Suprapubic skin (tissue), 4 donors: ENCODE measurements at regions not wholly inside any gene's neighbourhood (a gene's known extent, or its start where the extent isn't known, plus 50 kb on each side); places are given as distances from the start of the nearest gene placed in this dataset.

Experiments used
- DNase-seq, 2 donors: peaks; one replicate each; pipeline ENCODE4 v3.0.0-alpha.2; 2019; ENCODE audit warnings: low spot score in 2 of 2
- H3K27ac ChIP-seq: fragments of 200-600 bp; sonication (generic); one replicate; pipeline ENCODE4 v1.5.1; 2019
- H3K27me3 ChIP-seq: fragments of 200-600 bp; sonication (generic); one replicate; pipeline ENCODE4 v1.5.1; 2019
- H3K36me3 ChIP-seq: fragments of 200-600 bp; sonication (generic); one replicate; pipeline ENCODE4 v1.5.1; 2019
- H3K4me1 ChIP-seq: fragments of 200-600 bp; sonication (generic); one replicate; pipeline ENCODE4 v1.5.1; 2019
- H3K4me3 ChIP-seq: fragments of 200-600 bp; sonication (generic); one replicate; pipeline ENCODE4 v1.5.1; 2019; ENCODE audit warnings: mild to moderate bottlenecking
- H3K9me3 ChIP-seq: fragments of 200-600 bp; sonication (generic); one replicate; pipeline ENCODE4 v1.5.1; 2019
- EP300 ChIP-seq: sonication (generic); formaldehyde crosslinking; IDR thresholded peaks from one replicate; pipeline ENCODE4 v1.6.1; 2017; ENCODE audit warnings: antibody characterized with exemption
- POLR2A ChIP-seq, 2 donors: fragments of 450-650 bp; IDR thresholded peaks; one replicate each; pipeline ENCODE4 v1.6.1; 2017; ENCODE audit warnings: antibody characterized with exemption in 2 of 2, mild to moderate bottlenecking in 2 of 2, moderate library complexity in 2 of 2
- POLR2AphosphoS5 ChIP-seq, 3 donors: sonication (generic); formaldehyde crosslinking; IDR thresholded peaks; one replicate each; pipeline ENCODE4 v1.6.1; 2017; ENCODE audit warnings: antibody characterized with exemption in 3 of 3
- WGBS: methylation state at CpG from one replicate; pipeline ENCODE4 v1.1.5; 2018; 5-methylcytosine and 5-hydroxymethylcytosine counted together
- TF ChIP-seq, protein P1 (sequence below), 2 donors: fragments of 200-600 bp in 1 of 2; fragments of 450-650 bp in 1 of 2; sonication (generic) in 1 of 2; IDR thresholded peaks; one replicate each; pipeline ENCODE4 v1.5.1; 2016 to 2019; ENCODE audit warnings: antibody characterized with exemption in 2 of 2, mild to moderate bottlenecking in 1 of 2, moderate library complexity in 1 of 2

DNA sequence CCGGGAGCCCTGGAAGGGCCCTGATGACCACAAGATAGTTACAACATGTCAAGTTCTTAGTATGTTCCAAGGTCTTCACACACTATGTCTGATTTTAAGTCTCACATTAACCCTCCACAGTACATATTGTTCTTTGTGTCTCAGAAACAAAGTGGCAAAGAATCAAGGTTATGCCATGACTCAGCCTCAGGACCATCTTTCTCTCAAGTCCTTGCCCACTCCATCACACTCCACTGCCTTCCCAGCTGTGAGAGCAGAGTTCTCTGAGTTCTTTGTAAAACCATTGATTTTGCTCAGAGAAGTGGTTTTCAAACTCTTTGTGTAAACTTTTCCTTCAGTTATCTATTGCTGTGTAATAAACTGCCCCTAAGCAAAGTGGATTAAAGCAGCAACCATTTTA is 67.9 kb upstream of the C3orf80 start:
- DNase-seq = no peak
- no peaks in the 10 kb centered on the region for H3K9me3 ChIP-seq
- no peaks in the 10 kb centered on the region for H3K36me3 ChIP-seq
- H3K27me3 ChIP-seq = no peaks in the 10 kb centered on the region
- H3K4me3 ChIP-seq = no peak overlapping the region
- H3K4me1 ChIP-seq = no peaks in the 10 kb centered on the region
- TF ChIP-seq, protein P1, sequence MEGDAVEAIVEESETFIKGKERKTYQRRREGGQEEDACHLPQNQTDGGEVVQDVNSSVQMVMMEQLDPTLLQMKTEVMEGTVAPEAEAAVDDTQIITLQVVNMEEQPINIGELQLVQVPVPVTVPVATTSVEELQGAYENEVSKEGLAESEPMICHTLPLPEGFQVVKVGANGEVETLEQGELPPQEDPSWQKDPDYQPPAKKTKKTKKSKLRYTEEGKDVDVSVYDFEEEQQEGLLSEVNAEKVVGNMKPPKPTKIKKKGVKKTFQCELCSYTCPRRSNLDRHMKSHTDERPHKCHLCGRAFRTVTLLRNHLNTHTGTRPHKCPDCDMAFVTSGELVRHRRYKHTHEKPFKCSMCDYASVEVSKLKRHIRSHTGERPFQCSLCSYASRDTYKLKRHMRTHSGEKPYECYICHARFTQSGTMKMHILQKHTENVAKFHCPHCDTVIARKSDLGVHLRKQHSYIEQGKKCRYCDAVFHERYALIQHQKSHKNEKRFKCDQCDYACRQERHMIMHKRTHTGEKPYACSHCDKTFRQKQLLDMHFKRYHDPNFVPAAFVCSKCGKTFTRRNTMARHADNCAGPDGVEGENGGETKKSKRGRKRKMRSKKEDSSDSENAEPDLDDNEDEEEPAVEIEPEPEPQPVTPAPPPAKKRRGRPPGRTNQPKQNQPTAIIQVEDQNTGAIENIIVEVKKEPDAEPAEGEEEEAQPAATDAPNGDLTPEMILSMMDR (IDR thresholded peaks at IDR 0.05) = no peak
- H3K27ac ChIP-seq = no peak overlapping the region
- 73% methylated on average over 1 of the region's 1 CpG for WGBS

DNA sequence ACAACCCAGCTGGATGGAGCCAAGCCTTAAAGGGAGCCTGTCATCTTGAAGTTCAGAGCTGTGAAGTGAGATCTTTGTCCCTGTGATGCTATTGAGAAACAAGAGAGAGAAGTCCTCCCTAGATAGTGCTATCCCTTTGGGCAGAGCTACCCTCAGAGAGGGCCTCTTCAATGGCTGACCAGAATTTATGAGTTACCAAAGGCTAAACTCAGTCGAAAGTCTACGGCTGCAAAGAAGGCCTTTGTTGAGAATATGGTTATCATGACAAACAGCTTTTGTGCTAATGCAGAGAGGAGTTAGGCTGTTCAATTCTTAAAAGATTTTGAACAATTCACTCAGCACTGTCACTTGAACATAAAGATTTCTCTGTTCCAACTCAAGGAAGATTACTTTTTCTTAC is 65.9 kb upstream of the C3orf80 start:
- Histone ChIP-seq H3K27ac (no peak overlapping the region), H3K4me3 (no peak overlapping the region), H3K36me3 (no peaks in the 10 kb centered on the region), H3K4me1 (no peaks in the 10 kb centered on the region), H3K9me3 (no peaks in the 10 kb centered on the region), H3K27me3 (no peaks in the 10 kb centered on the region)
- WGBS = 87% methylated on average over 2 of the region's 2 CpGs
- TF ChIP-seq POLR2A (IDR thresholded peaks at IDR 0.05) (no peak), EP300 (no peak), POLR2AphosphoS5 (IDR thresholded peaks at IDR 0.05) (no peak)
- TF ChIP-seq, protein P1 (IDR thresholded peaks at IDR 0.05) = no peak
- no peak for DNase-seq

DNA sequence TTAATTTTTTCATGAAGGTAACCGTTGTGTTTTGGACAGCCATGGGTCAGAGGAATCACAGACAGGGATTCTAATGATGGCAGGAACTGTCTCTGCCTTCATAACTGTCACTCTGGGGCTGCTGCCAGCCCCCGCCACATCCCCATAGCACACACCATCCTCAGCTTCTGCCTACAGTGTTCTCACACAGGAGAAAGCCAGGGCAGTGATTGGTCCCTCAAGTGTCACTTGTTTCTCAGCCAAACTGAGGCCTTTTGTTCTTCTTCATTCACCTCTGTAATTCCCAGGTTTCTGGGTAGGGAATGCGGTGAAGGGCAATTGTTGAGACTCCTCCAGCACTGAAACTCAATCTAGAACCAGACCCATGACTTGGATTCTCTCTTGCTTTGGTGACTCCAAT is 65.4 kb upstream of the C3orf80 start:
- 85% methylated on average over 3 of the region's 3 CpGs for WGBS
- Histone ChIP-seq H3K4me1 (no peaks in the 10 kb centered on the region), H3K9me3 (no peaks in the 10 kb centered on the region), H3K36me3 (no peaks in the 10 kb centered on the region), H3K27ac (no peak overlapping the region), H3K4me3 (no peak overlapping the region), H3K27me3 (no peaks in the 10 kb centered on the region)
- DNase-seq = no peak
- TF ChIP-seq EP300 = no peak
- no peak for TF ChIP-seq POLR2A (IDR thresholded peaks at IDR 0.05)
- TF ChIP-seq, protein P1 (IDR thresholded peaks at IDR 0.05) = no peak
- no peak for TF ChIP-seq POLR2AphosphoS5 (IDR thresholded peaks at IDR 0.05)

DNA sequence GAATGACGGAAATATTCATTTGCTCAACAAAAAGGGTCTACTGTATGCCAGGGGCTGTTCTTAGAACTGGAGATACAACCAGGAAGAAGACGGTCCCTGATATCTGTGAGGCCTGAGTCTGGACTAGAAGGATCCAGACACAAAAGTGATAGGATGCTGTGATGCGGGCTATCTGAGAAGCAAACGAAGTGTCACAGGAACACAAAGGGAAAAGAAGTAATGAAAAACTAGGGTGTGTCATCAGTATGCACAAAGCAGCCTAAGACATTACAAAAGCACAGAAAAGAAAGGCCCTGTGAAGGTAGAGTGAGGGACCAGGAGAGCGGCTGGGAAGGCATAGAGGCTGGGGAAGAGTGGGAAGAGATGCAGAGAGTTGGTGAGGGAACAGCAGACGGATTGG is 63.3 kb upstream of the C3orf80 start:
- H3K4me1 ChIP-seq = no peaks in the 10 kb centered on the region
- DNase-seq = no peak
- H3K9me3 ChIP-seq = no peaks in the 10 kb centered on the region
- H3K4me3 ChIP-seq = no peak overlapping the region
- H3K36me3 ChIP-seq = no peaks in the 10 kb centered on the region
- TF ChIP-seq, protein P1 (IDR thresholded peaks at IDR 0.05) = no peak
- TF ChIP-seq POLR2A (IDR thresholded peaks at IDR 0.05) (no peak), EP300 (no peak), POLR2AphosphoS5 (IDR thresholded peaks at IDR 0.05) (no peak)
- 93% methylated on average over 6 of the region's 6 CpGs for WGBS
- H3K27ac ChIP-seq = no peak overlapping the region
- no peaks in the 10 kb centered on the region for H3K27me3 ChIP-seq

DNA sequence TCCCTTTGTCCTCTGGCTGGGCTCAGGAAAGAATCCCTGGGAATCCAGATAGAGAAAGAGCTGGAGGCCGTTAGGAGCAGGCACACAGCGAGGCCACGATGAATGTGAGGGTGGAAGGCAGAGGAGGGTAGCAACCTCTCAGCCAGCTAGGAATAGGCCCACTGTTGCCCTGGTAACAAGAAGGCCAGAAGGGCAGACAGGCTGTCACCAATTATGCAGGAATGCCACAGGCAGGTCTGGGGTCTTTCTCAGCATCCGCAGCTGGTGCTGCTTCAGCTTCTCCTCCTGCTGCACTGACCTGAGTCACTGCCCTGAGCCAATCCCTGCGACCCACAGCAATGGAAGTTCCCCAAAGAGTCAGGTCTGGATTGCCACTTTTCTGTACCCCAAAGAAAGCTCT is 62.8 kb upstream of the C3orf80 start:
- 71% methylated on average over 4 of the region's 5 CpGs for WGBS
- H3K27ac ChIP-seq = no peak overlapping the region
- H3K27me3 ChIP-seq = no peaks in the 10 kb centered on the region
- H3K4me1 ChIP-seq = no peaks in the 10 kb centered on the region
- no peak for DNase-seq
- H3K4me3 ChIP-seq = no peak overlapping the region
- TF ChIP-seq POLR2AphosphoS5 (IDR thresholded peaks at IDR 0.05) (no peak), POLR2A (IDR thresholded peaks at IDR 0.05) (no peak), EP300 (no peak)
- TF ChIP-seq, protein P1 (IDR thresholded peaks at IDR 0.05) = no peak
- no peaks in the 10 kb centered on the region for H3K36me3 ChIP-seq
- H3K9me3 ChIP-seq = no peaks in the 10 kb centered on the region
